ENCODE measurements at regions not wholly inside any gene's neighbourhood (a gene's known extent, or its start where the extent isn't known, plus 50 kb on each side); places are given as distances from the start of the nearest gene placed in this dataset.
A peak's percentile ranks its signal among the peaks of the same experiment; 100 is the strongest.
"Not testable (repeated sequence)": the region's sequence is repeated elsewhere in the genome, so short reads cannot be mapped to it uniquely, and the experiment has no call there.

- no peak for DNase-seq
Observed at GRCh38 chr4:67328393-67328792, 216.9 kb downstream of the CENPC start.

- DNase-seq = no peak
Observed at GRCh38 chr4:67328018-67328278, 217.4 kb downstream of the CENPC start.

GRCh38 chr4:67327245-67328017, 217.9 kb downstream of the CENPC start:
- DNase-seq = peak in 4 of 6 experiments; percentile 2 to 47 (median 19)

- DNase-seq = no peak
Observed at GRCh38 chr4:67325791-67326190, 219.5 kb downstream of the CENPC start.

GRCh38 chr4:67320645-67321044, 224.7 kb downstream of the CENPC start:
- no peak for DNase-seq

GRCh38 chr4:67319607-67320006, 225.7 kb downstream of the CENPC start:
- DNase-seq = not testable (repeated sequence)

- not testable (repeated sequence) for DNase-seq
Observed at GRCh38 chr4:67300497-67301185, 244.7 kb downstream of the CENPC start.

GRCh38 chr4:67292636-67293035, 252.7 kb downstream of the CENPC start:
- DNase-seq = no peak

GRCh38 chr4:67292045-67292444, 253.3 kb downstream of the CENPC start:
- DNase-seq = no peak

GRCh38 chr4:67291644-67292043, 253.7 kb downstream of the CENPC start:
- no peak for DNase-seq

- no peak for DNase-seq
Observed at GRCh38 chr4:67288964-67289363, 256.3 kb downstream of the CENPC start.

GRCh38 chr4:67286724-67287123, 258.6 kb downstream of the CENPC start:
- DNase-seq = no peak

- no peak for DNase-seq
Observed at GRCh38 chr4:67282749-67283148, 262.6 kb downstream of the CENPC start.

GRCh38 chr4:67275179-67275750, 270.0 kb downstream of the CENPC start:
- no peak for DNase-seq

GRCh38 chr4:67274671-67275070, 270.6 kb downstream of the CENPC start:
- DNase-seq = not testable (repeated sequence)

GRCh38 chr4:67273666-67274065, 271.6 kb downstream of the CENPC start:
- no peak for DNase-seq

- DNase-seq = no peak
Observed at GRCh38 chr4:67261971-67262370, 283.3 kb downstream of the CENPC start.

GRCh38 chr4:67256388-67257043, 288.8 kb downstream of the CENPC start:
- no peak for DNase-seq

GRCh38 chr4:67250131-67250896, 295.0 kb downstream of the CENPC start:
- DNase-seq = no peak

GRCh38 chr4:67236788-67237187, 308.5 kb downstream of the CENPC start:
- DNase-seq = no peak

GRCh38 chr4:67236318-67236717, 309.0 kb downstream of the CENPC start:
- no peak for DNase-seq

GRCh38 chr4:67234296-67234695, 311.0 kb downstream of the CENPC start:
- DNase-seq = no peak

GRCh38 chr4:67229148-67229547, 316.2 kb downstream of the CENPC start:
- DNase-seq = no peak
